Fibroblast of lung (primary cell): ENCODE measurements at regions not wholly inside any gene's neighbourhood (a gene's known extent, or its start where the extent isn't known, plus 50 kb on each side); places are given as distances from the start of the nearest gene placed in this dataset.

ENCODE experiments used
- DNase-seq, 2 donors: peaks; one replicate each; pipeline versions ENCODE4 v3.0.0 to v3.0.0-alpha.2; 2010; ENCODE audit warnings: low read depth in 2 of 2
- H2AFZ ChIP-seq: 2 replicates; pipeline ENCODE4 v1.5.1; 2012; ENCODE audit warnings: low read length, control low read depth, inconsistent platforms
- H3K27ac ChIP-seq: 2 replicates; pipeline ENCODE4 v1.5.1; 2011; ENCODE audit warnings: low read length, control low read depth; ENCODE audit not compliant: insufficient read depth
- H3K27me3 ChIP-seq: 2 replicates; pipeline ENCODE4 v1.5.1; 2011; ENCODE audit warnings: mild to moderate bottlenecking, low read length; ENCODE audit not compliant: control insufficient read depth, insufficient read depth
- H3K36me3 ChIP-seq: 2 replicates; pipeline ENCODE4 v1.5.1; 2011; ENCODE audit warnings: low read length; ENCODE audit not compliant: control insufficient read depth, insufficient read depth
- H3K4me1 ChIP-seq: 2 replicates; pipeline ENCODE4 v1.5.1; 2011; ENCODE audit warnings: low read length; ENCODE audit not compliant: control insufficient read depth, insufficient read depth; ENCODE audit errors: extremely low read depth
- H3K4me2 ChIP-seq: 2 replicates; pipeline ENCODE4 v1.5.1; 2011; ENCODE audit warnings: low read length, control low read depth; ENCODE audit not compliant: insufficient read depth; ENCODE audit errors: extremely low read depth
- H3K4me3 ChIP-seq, 4 experiments: fragments of 200-600 bp in 1 of 4; sonication (generic) in 1 of 4; replicated peaks in 1 of 4; 2 replicates each; pipeline ENCODE4 v1.5.1; 2011 to 2016; ENCODE audit warnings: low read length in 4 of 4, low read depth in 3 of 4, mild to moderate bottlenecking in 3 of 4, control low read depth in 2 of 4, inconsistent platforms in 1 of 4, mixed read lengths in 1 of 4; ENCODE audit not compliant: insufficient read depth in 1 of 4; ENCODE audit errors: control extremely low read depth in 1 of 4
- H3K79me2 ChIP-seq: 2 replicates; pipeline ENCODE4 v1.5.1; 2012; ENCODE audit warnings: mild to moderate bottlenecking, low read length, inconsistent platforms; ENCODE audit not compliant: control insufficient read depth, insufficient read depth
- H3K9ac ChIP-seq: 2 replicates; pipeline ENCODE4 v1.5.1; 2011; ENCODE audit warnings: mild to moderate bottlenecking, low read length, control low read depth; ENCODE audit not compliant: insufficient read depth
- H3K9me3 ChIP-seq: 2 replicates; pipeline ENCODE4 v1.5.1; 2012; ENCODE audit warnings: low read depth, low read length; ENCODE audit not compliant: control insufficient read depth, insufficient read depth
- H4K20me1 ChIP-seq: 2 replicates; pipeline ENCODE4 v1.5.1; 2011; ENCODE audit warnings: low read length; ENCODE audit not compliant: control insufficient read depth, insufficient read depth; ENCODE audit errors: extremely low read depth
- EZH2 ChIP-seq: IDR thresholded peaks from 2 replicates; pipeline ENCODE4 v1.5.1; 2012; ENCODE audit warnings: low read length, control low read depth, mild to moderate bottlenecking; ENCODE audit errors: missing control alignments
- TF ChIP-seq, protein P1 (sequence below), 2 donors: IDR thresholded peaks in 1 of 2; conservative IDR thresholded peaks in 1 of 2; 1 replicate in 1 of 2; 2 replicates in 1 of 2; pipeline ENCODE4 v1.5.1; 2011 to 2012; ENCODE audit warnings: low read length in 2 of 2, control low read depth in 1 of 2, inconsistent platforms in 1 of 2, low read depth in 1 of 2, mild to moderate bottlenecking in 1 of 2

DNA sequence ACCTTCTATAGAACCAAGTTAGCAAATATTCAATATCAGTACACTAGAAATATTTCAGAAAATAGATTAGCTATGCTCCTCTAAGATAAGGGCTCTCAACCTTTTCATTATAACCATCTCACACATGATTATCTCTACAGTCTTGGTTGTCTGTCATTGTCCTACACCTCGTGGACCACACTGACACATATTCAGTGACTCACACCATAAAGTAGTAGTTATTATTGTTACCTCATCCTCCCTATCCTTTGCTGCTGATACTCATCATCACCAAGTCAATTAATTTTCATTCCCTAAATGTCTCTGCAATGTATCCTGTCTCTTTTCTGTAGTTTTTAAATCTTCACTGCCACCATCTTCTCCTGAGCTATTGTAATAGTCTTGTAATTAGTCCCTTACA, 1309.2 kb upstream of the C9orf72 start:
- no peak overlapping the region for H3K4me2 ChIP-seq
- H3K9me3 ChIP-seq, result no peaks in the 10 kb centered on the region
- DNase-seq, result no peak
- no peak overlapping the region for H3K4me3 ChIP-seq
- TF ChIP-seq, protein P1, sequence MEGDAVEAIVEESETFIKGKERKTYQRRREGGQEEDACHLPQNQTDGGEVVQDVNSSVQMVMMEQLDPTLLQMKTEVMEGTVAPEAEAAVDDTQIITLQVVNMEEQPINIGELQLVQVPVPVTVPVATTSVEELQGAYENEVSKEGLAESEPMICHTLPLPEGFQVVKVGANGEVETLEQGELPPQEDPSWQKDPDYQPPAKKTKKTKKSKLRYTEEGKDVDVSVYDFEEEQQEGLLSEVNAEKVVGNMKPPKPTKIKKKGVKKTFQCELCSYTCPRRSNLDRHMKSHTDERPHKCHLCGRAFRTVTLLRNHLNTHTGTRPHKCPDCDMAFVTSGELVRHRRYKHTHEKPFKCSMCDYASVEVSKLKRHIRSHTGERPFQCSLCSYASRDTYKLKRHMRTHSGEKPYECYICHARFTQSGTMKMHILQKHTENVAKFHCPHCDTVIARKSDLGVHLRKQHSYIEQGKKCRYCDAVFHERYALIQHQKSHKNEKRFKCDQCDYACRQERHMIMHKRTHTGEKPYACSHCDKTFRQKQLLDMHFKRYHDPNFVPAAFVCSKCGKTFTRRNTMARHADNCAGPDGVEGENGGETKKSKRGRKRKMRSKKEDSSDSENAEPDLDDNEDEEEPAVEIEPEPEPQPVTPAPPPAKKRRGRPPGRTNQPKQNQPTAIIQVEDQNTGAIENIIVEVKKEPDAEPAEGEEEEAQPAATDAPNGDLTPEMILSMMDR (conservative IDR thresholded peaks at IDR 0.05 in 1 of 2, IDR thresholded peaks at IDR 0.05 in 1 of 2; ENCODE audit: low read depth in 1 of 2, low read length in 2 of 2), result no peak
- no peak for TF ChIP-seq EZH2
- H3K4me1 ChIP-seq, result no peaks in the 10 kb centered on the region
- no peaks in the 10 kb centered on the region for H4K20me1 ChIP-seq
- no peaks in the 10 kb centered on the region for H3K79me2 ChIP-seq
- no peak overlapping the region for H2AFZ ChIP-seq
- no peak overlapping the region for H3K9ac ChIP-seq
- H3K27ac ChIP-seq, result no peak overlapping the region
- no peaks in the 10 kb centered on the region for H3K27me3 ChIP-seq
- H3K36me3 ChIP-seq, result no peaks in the 10 kb centered on the region

DNA sequence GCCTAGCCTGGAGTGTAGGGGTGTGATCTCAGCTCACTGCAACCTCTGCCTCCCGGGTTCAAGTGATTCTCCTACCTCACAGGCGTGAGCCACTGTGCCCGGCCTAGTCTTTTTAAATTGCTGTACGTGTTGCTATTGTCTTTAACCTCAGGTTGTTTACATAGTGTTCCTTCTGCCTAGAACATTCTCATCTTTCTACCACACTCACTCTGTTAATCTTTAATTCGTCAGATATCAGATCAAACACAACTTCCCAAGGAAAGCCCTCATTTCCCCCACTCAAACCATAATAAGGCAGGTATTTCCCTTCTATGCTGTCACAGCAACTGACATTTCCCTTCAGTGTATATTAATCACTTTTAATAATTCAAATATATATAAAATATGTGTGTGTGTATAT, 1310.0 kb upstream of the C9orf72 start:
- DNase-seq, result no peak
- H2AFZ ChIP-seq, result no peak overlapping the region
- no peak overlapping the region for H3K4me3 ChIP-seq

DNA sequence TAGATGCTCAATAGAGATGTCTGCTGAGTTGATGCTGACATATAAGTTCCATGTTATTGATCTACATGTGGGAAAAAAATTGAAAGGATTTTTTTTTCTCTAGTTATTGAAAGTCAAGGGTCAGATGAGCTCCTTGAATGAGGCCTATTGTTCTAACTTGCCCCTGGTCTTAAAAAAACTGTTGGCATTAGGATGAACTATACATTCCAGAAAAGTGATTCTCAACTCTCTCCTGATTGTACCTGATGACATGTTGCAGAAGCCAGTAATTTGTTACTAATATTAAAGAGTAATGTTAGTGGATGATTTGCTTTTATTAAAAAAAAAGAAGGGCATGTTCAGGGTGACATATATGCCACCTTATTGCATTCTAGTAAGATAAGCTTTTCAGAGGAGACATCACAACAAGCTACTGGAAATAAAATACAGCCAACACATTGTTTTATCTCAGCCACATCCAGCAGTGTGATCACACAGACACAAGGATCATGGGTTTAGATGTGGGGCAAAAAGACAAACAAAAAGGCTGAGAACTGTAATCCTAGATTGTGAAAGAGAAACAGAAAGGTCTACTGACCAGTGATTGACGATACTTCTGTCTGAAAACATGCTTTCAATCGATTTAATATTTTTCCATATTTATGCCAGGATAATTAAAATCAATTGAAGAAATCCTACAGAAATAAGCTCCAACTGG, 1314.1 kb upstream of the C9orf72 start:
- no peaks in the 10 kb centered on the region for H3K4me1 ChIP-seq
- no peaks in the 10 kb centered on the region for H3K79me2 ChIP-seq
- H3K4me3 ChIP-seq, result no peak overlapping the region
- TF ChIP-seq, protein P1 (conservative IDR thresholded peaks at IDR 0.05 in 1 of 2, IDR thresholded peaks at IDR 0.05 in 1 of 2; ENCODE audit: low read depth in 1 of 2, low read length in 2 of 2), result no peak
- TF ChIP-seq EZH2, result no peak
- no peak overlapping the region for H2AFZ ChIP-seq
- no peaks in the 10 kb centered on the region for H4K20me1 ChIP-seq
- no peaks in the 10 kb centered on the region for H3K27me3 ChIP-seq
- DNase-seq, result no peak
- no peaks in the 10 kb centered on the region for H3K9me3 ChIP-seq
- H3K36me3 ChIP-seq, result no peaks in the 10 kb centered on the region
- H3K9ac ChIP-seq, result no peak overlapping the region
- H3K4me2 ChIP-seq, result no peak overlapping the region
- no peak overlapping the region for H3K27ac ChIP-seq

More for the DNA sequence above, 1310.0 kb upstream of the C9orf72 start:
- Histone ChIP-seq H3K27me3 (no peaks in the 10 kb centered on the region), H4K20me1 (no peaks in the 10 kb centered on the region), H3K4me1 (no peaks in the 10 kb centered on the region), H3K36me3 (no peaks in the 10 kb centered on the region), H3K27ac (no peak overlapping the region), H3K79me2 (no peaks in the 10 kb centered on the region), H3K9ac (no peak overlapping the region), H3K9me3 (no peaks in the 10 kb centered on the region), H3K4me2 (no peak overlapping the region)
- no peak for TF ChIP-seq EZH2
- TF ChIP-seq, protein P1 (conservative IDR thresholded peaks at IDR 0.05 in 1 of 2, IDR thresholded peaks at IDR 0.05 in 1 of 2; ENCODE audit: low read depth in 1 of 2, low read length in 2 of 2), result no peak
